Peyer's patch (tissue), 4 donors: ENCODE measurements at regions not wholly inside any gene's neighbourhood (a gene's known extent, or its start where the extent isn't known, plus 50 kb on each side); places are given as distances from the start of the nearest gene placed in this dataset.

Experiments
- DNase-seq, 3 donors: peaks; one replicate each; pipeline ENCODE4 v3.0.0-alpha.2; 2017 to 2019
- H3K27ac ChIP-seq, 4 donors: fragments of 200-600 bp; sonication (generic); one replicate each; pipeline ENCODE4 v1.5.1; 2016 to 2019
- H3K27me3 ChIP-seq, 2 donors: fragments of 200-600 bp; sonication (generic); one replicate each; pipeline ENCODE4 v1.5.1; 2019
- H3K36me3 ChIP-seq, 3 donors: fragments of 200-600 bp; sonication (generic); one replicate each; pipeline ENCODE4 v1.5.1; 2016 to 2019
- H3K4me1 ChIP-seq, 4 donors: fragments of 200-600 bp; sonication (generic); one replicate each; pipeline ENCODE4 v1.5.1; 2016 to 2019
- H3K4me3 ChIP-seq, 4 donors: fragments of 200-600 bp; sonication (generic); 1 replicate in 3 of 4; 2 replicates in 1 of 4; pipeline ENCODE4 v1.5.1; 2016 to 2019; ENCODE audit warnings: mild to moderate bottlenecking in 1 of 4
- H3K9me3 ChIP-seq, 4 donors: fragments of 200-600 bp; sonication (generic); one replicate each; pipeline ENCODE4 v1.5.1; 2016 to 2019; ENCODE audit warnings: mild to moderate bottlenecking in 1 of 4
- POLR2A ChIP-seq, 2 donors: fragments of 450-650 bp; IDR thresholded peaks; one replicate each; pipeline ENCODE4 v1.5.1; 2017; ENCODE audit warnings: antibody characterized with exemption in 2 of 2, mild to moderate bottlenecking in 2 of 2, moderate library complexity in 2 of 2
- TF ChIP-seq, protein P1 (sequence below), 6 experiments: fragments of 450-650 bp in 4 of 6; fragments of 200-600 bp in 2 of 6; sonication (generic) in 1 of 6; IDR thresholded peaks; one replicate each; pipeline ENCODE4 v1.5.1; 2017 to 2019; ENCODE audit warnings: antibody characterized with exemption in 6 of 6, mild to moderate bottlenecking in 3 of 6, moderate library complexity in 1 of 6

DNA sequence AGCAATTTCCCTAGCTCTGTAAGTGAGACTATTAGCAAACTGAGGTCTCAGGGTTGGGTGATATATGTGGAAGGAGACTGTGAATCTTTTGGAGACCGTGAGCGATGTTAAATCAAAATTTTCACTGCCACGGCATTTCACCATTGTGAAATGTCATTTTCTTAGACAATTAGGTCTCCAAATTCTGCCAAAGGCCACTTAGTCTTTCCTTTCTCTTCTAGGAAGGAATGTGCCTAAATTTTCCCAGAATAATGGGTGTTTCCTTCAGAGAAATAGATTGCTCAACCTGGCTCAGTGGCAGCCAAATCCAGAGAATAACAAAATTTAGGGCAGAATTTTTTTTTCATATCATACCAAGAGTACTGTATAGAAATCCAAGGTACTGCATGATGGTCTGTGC is 64.5 kb upstream of the SCEL start:
- no peaks in the 10 kb centered on the region for H3K27me3 ChIP-seq
- no peak for DNase-seq
- no peak overlapping the region for H3K4me3 ChIP-seq
- no peaks in the 10 kb centered on the region for H3K36me3 ChIP-seq
- no peak overlapping the region for H3K27ac ChIP-seq
- TF ChIP-seq POLR2A (IDR thresholded peaks at IDR 0.05): no peak
- TF ChIP-seq, protein P1, sequence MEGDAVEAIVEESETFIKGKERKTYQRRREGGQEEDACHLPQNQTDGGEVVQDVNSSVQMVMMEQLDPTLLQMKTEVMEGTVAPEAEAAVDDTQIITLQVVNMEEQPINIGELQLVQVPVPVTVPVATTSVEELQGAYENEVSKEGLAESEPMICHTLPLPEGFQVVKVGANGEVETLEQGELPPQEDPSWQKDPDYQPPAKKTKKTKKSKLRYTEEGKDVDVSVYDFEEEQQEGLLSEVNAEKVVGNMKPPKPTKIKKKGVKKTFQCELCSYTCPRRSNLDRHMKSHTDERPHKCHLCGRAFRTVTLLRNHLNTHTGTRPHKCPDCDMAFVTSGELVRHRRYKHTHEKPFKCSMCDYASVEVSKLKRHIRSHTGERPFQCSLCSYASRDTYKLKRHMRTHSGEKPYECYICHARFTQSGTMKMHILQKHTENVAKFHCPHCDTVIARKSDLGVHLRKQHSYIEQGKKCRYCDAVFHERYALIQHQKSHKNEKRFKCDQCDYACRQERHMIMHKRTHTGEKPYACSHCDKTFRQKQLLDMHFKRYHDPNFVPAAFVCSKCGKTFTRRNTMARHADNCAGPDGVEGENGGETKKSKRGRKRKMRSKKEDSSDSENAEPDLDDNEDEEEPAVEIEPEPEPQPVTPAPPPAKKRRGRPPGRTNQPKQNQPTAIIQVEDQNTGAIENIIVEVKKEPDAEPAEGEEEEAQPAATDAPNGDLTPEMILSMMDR (IDR thresholded peaks at IDR 0.05): no peak
- no peaks in the 10 kb centered on the region for H3K9me3 ChIP-seq
- no peaks in the 10 kb centered on the region for H3K4me1 ChIP-seq

DNA sequence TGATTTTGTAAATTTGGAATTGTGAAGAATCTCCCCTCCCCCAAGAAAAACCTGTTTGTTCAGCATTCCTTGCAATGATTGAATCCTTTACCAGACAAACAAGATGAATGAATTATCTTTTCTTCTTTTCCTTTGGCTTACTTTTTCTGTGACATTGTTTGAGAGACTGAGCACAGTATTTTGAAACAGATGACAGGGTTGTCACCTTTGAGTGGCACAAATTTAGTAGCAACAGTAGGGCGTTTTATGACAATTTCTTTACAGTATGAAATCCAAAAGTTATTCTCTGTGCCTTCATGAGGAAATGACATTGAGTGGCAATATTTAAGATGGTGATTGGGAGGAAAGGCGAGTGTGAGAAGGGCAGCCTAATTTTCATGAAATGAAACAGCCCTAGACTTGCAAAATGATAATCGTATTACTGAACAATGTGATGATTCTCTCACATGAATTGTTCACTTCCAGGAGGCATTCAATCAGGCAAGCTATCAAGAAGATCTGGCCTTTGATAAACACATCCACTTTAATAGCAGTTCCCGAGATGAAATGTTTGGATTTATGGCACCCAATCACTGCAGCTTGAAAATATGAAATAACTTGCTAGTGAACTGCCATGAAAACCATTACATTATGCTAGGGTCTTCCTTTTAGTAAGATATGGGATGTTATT is 68.6 kb upstream of the SCEL start:
- H3K9me3 ChIP-seq: no peaks in the 10 kb centered on the region

DNA sequence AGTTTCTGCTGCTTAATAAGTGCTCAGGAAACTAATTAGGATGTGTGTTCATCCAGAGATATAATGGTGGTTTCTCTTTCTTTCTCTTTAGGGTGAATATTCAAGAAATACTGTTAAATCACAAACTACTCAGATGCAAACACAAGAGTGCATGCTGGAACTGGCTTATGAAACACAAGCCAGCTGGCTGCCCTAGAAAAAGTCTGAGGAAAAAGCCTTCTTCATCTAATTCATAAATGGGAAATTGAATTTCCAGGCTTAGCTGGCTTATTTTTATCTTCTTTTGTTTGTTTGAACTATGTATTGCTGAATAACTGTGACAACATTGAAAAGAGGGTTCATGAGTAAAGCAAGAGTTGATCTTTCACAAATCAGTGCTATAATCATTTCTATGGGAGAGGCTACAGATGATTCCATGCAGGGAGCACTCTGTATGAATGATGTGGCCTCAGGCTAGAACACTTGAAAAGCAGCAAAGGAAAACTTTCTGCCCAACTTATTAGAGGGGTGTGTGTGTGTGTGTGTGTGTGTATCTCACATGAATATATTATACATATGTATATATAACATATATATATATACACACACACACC is 69.8 kb upstream of the SCEL start:
- Histone ChIP-seq H3K27me3 (no peaks in the 10 kb centered on the region), H3K9me3 (no peaks in the 10 kb centered on the region), H3K36me3 (no peaks in the 10 kb centered on the region), H3K4me1 (no peaks in the 10 kb centered on the region), H3K4me3 (no peak overlapping the region), H3K27ac (no peak overlapping the region)
- DNase-seq: no peak
- TF ChIP-seq POLR2A (IDR thresholded peaks at IDR 0.05): no peak
- TF ChIP-seq, protein P1 (IDR thresholded peaks at IDR 0.05): no peak

More for the DNA sequence above, 68.6 kb upstream of the SCEL start:
- no peak for TF ChIP-seq POLR2A (IDR thresholded peaks at IDR 0.05)
- TF ChIP-seq, protein P1 (IDR thresholded peaks at IDR 0.05): no peak
- DNase-seq: no peak
- H3K27ac ChIP-seq: no peak overlapping the region
- no peaks in the 10 kb centered on the region for H3K36me3 ChIP-seq
- H3K4me1 ChIP-seq: no peaks in the 10 kb centered on the region
- no peaks in the 10 kb centered on the region for H3K27me3 ChIP-seq
- no peak overlapping the region for H3K4me3 ChIP-seq

- Histone ChIP-seq H3K4me1 (no peaks in the 10 kb centered on the region), H3K9me3 (no peaks in the 10 kb centered on the region), H3K27me3 (no peaks in the 10 kb centered on the region), H3K4me3 (no peak overlapping the region), H3K27ac (no peak overlapping the region), H3K36me3 (no peaks in the 10 kb centered on the region)
- DNase-seq: peak in 1 of 3 donors; percentile 49
- TF ChIP-seq POLR2A (IDR thresholded peaks at IDR 0.05): no peak
- TF ChIP-seq, protein P1 (IDR thresholded peaks at IDR 0.05): no peak
Observed at GRCh38 chr13:77460195-77460594, 75.3 kb upstream of the SCEL start.

DNA sequence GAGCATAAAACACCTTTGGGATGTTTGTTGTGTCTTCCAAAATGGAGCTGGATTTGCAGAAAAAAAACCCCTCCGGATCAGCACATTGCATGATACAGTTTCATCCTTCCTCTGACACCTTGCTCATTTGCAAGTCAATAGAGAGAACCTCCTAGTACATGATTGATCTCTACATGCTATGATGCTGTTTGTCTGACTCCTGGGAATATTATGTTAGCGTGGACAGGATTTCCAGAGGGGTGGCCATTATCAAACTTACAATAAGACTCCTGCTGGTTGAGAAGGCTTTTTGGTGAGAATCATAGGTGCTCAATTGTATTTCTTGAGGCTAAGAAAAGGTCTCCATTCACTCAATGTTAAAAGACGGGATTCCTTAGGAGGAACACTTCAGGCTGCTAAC is 75.9 kb upstream of the SCEL start:
- TF ChIP-seq POLR2A (IDR thresholded peaks at IDR 0.05): no peak
- TF ChIP-seq, protein P1 (IDR thresholded peaks at IDR 0.05): no peak
- H3K27me3 ChIP-seq: no peaks in the 10 kb centered on the region
- H3K4me3 ChIP-seq: no peak overlapping the region
- no peaks in the 10 kb centered on the region for H3K9me3 ChIP-seq
- no peaks in the 10 kb centered on the region for H3K36me3 ChIP-seq
- DNase-seq: no peak
- no peak overlapping the region for H3K27ac ChIP-seq
- no peaks in the 10 kb centered on the region for H3K4me1 ChIP-seq
